HG02870 (cell line): ENCODE measurements at regions not wholly inside any gene's neighbourhood (a gene's known extent, or its start where the extent isn't known, plus 50 kb on each side); places are given as distances from the start of the nearest gene placed in this dataset.

Experiments
- ATAC-seq: cut with Tn5 transposase; IDR thresholded peaks from one replicate; pipeline ENCODE4 v1.9.1; 2021; ENCODE audit warnings: mild to moderate bottlenecking, moderate library complexity; ENCODE audit not compliant: unreplicated experiment

GRCh38 chr6:104126315-104127005 is 733.3 kb downstream of the HACE1 start:
- ATAC-seq: no peak

GRCh38 chr6:104123227-104123626 is 736.5 kb downstream of the HACE1 start:
- no peak for ATAC-seq

GRCh38 chr6:104118274-104118673 is 741.4 kb downstream of the HACE1 start:
- ATAC-seq: no peak

GRCh38 chr6:104109806-104110205 is 749.9 kb downstream of the HACE1 start:
- ATAC-seq: no peak

- ATAC-seq: no peak
These were observed 751.1 kb downstream of the HACE1 start for GRCh38 chr6:104108634-104109033.

GRCh38 chr6:104095661-104096416 is 763.9 kb downstream of the HACE1 start:
- no peak for ATAC-seq

GRCh38 chr6:104087765-104088164 is 772.0 kb downstream of the HACE1 start:
- no peak for ATAC-seq

GRCh38 chr6:104068281-104068680 is 791.4 kb downstream of the HACE1 start:
- ATAC-seq: no peak

GRCh38 chr6:104064876-104065275 is 794.8 kb downstream of the HACE1 start:
- ATAC-seq: no peak

- no peak for ATAC-seq
These were observed 809.3 kb downstream of the HACE1 start for GRCh38 chr6:104050455-104050854.

GRCh38 chr6:104046426-104046825 is 813.3 kb downstream of the HACE1 start:
- ATAC-seq: no peak

GRCh38 chr6:104031346-104031745 is 828.4 kb downstream of the HACE1 start:
- ATAC-seq: no peak

- ATAC-seq: no peak
These were observed 837.6 kb downstream of the HACE1 start for GRCh38 chr6:104022126-104022525.

- ATAC-seq: no peak
These were observed 840.5 kb downstream of the HACE1 start for GRCh38 chr6:104019075-104019753.

- ATAC-seq: no peak
These were observed 842.0 kb downstream of the HACE1 start for GRCh38 chr6:104017410-104018381.

- no peak for ATAC-seq
These were observed 845.4 kb downstream of the HACE1 start for GRCh38 chr6:104014163-104014959.

GRCh38 chr6:104013312-104013971 is 846.3 kb downstream of the HACE1 start:
- ATAC-seq: no peak

GRCh38 chr6:104010897-104011296 is 848.8 kb downstream of the HACE1 start:
- no peak for ATAC-seq

GRCh38 chr6:104003803-104004516 is 855.8 kb downstream of the HACE1 start:
- no peak for ATAC-seq
